IMR-90 (cell line): ENCODE measurements at regions not wholly inside any gene's neighbourhood (a gene's known extent, or its start where the extent isn't known, plus 50 kb on each side); places are given as distances from the start of the nearest gene placed in this dataset.

ENCODE experiments used
- ATAC-seq: fragments of 200-7000 bp; cut with Tn5 transposase; 2 replicates; pipeline ENCODE4 v1.9.1; 2020; ENCODE audit warnings: low read depth, mild to moderate bottlenecking, moderate library complexity
- BruUV-seq: library from RNA; stranded (reverse); fragments of 400-500 nt; replicated peaks from 2 replicates; lab custom pipeline; 2021; lab: Mats Ljungman, UMichigan
- CTCF ChIA-PET: fragments of 300-600 bp; formaldehyde crosslinking; extraction: SDS; loops from one replicate; lab custom pipeline; 2021; ENCODE audit warnings: antibody characterized with exemption; lab: Yijun Ruan, JAX
- POLR2A ChIA-PET: fragments of 300-600 bp; sonication (Branson Sonifier 250); formaldehyde crosslinking; loops from one replicate; lab custom pipeline; 2022; ENCODE audit warnings: antibody characterized with exemption; ENCODE audit not compliant: unreplicated experiment; lab: Charles Lee
- DNase-seq: peaks from one replicate; pipeline ENCODE4 v3.0.0; 2013
- H2AFZ ChIP-seq: replicated peaks from 2 replicates; pipeline ENCODE3; 2013; ENCODE audit warnings: low read length, mild to moderate bottlenecking; ENCODE audit not compliant: poor library complexity
- H2AK5ac ChIP-seq: 2 replicates; pipeline ENCODE4 v1.6.1; 2013; ENCODE audit warnings: low read depth, low read length, inconsistent platforms
- H2AK9ac ChIP-seq: replicated peaks from 2 replicates; pipeline ENCODE3; 2013; ENCODE audit warnings: mild to moderate bottlenecking, low read depth, low read length, moderate library complexity; ENCODE audit not compliant: poor library complexity
- H2BK120ac ChIP-seq: 2 replicates; pipeline ENCODE4 v1.6.1; 2013; ENCODE audit warnings: low read depth, low read length, inconsistent platforms
- H2BK15ac ChIP-seq: 3 replicates; pipeline ENCODE4 v1.6.1; 2013; ENCODE audit warnings: low read depth, low read length, inconsistent platforms
- H2BK20ac ChIP-seq: 2 replicates; pipeline ENCODE4 v1.6.1; 2013; ENCODE audit warnings: low read depth, mild to moderate bottlenecking, inconsistent platforms, low read length, moderate library complexity
- H2BK5ac ChIP-seq: 2 replicates; pipeline ENCODE4 v1.6.1; 2013; ENCODE audit warnings: mild to moderate bottlenecking, low read depth, low read length, inconsistent platforms; ENCODE audit not compliant: poor library complexity, severe bottlenecking
- H3K14ac ChIP-seq: replicated peaks from 2 replicates; pipeline ENCODE4 v1.6.1; 2013; ENCODE audit warnings: low read depth, low read length, inconsistent platforms
- H3K18ac ChIP-seq: 2 replicates; pipeline ENCODE4 v1.6.1; 2013; ENCODE audit warnings: low read depth, low read length, control low read depth
- H3K23ac ChIP-seq: 2 replicates; pipeline ENCODE4 v1.6.1; 2013; ENCODE audit warnings: low read depth, low read length, inconsistent platforms
- H3K27ac ChIP-seq: 2 replicates; pipeline ENCODE4 v1.5.1; 2013; ENCODE audit warnings: mild to moderate bottlenecking, control low read depth, low read length; ENCODE audit not compliant: insufficient read depth
- H3K27me3 ChIP-seq: 2 replicates; pipeline ENCODE4 v1.6.1; 2013; ENCODE audit warnings: low read length; ENCODE audit not compliant: control insufficient read depth, insufficient read depth
- H3K36me3 ChIP-seq: 2 replicates; pipeline ENCODE4 v1.6.1; 2013; ENCODE audit warnings: low read length, mixed read lengths; ENCODE audit not compliant: control insufficient read depth, insufficient read depth
- H3K4ac ChIP-seq: 2 replicates; pipeline ENCODE4 v1.6.1; 2013; ENCODE audit warnings: low read depth, low read length, inconsistent platforms
- H3K4me1 ChIP-seq: 2 replicates; pipeline ENCODE4 v1.6.1; 2013; ENCODE audit warnings: low read length, mixed read lengths; ENCODE audit not compliant: control insufficient read depth, insufficient read depth
- H3K4me2 ChIP-seq: 2 replicates; pipeline ENCODE4 v1.6.1; 2013; ENCODE audit warnings: low read depth, mild to moderate bottlenecking, control low read depth, low read length, moderate library complexity
- H3K4me3 ChIP-seq: 2 replicates; pipeline ENCODE4 v1.5.1; 2013; ENCODE audit warnings: low read depth, mild to moderate bottlenecking, control low read depth, low read length, moderate library complexity; ENCODE audit not compliant: insufficient read depth
- H3K56ac ChIP-seq: 2 replicates; pipeline ENCODE4 v1.6.1; 2013; ENCODE audit warnings: low read length, inconsistent platforms; ENCODE audit not compliant: insufficient read depth; ENCODE audit errors: extremely low read depth
- H3K79me1 ChIP-seq, 2 experiments: 2 replicates each; pipeline ENCODE4 v1.6.1; 2013; ENCODE audit warnings: low read length in 2 of 2, inconsistent platforms in 1 of 2, low read depth in 1 of 2
- H3K9ac ChIP-seq: 2 replicates; pipeline ENCODE4 v1.6.1; 2013; ENCODE audit warnings: low read depth, low read length, control low read depth
- H3K9me1 ChIP-seq: 2 replicates; pipeline ENCODE4 v1.6.1; 2013; ENCODE audit warnings: low read length, inconsistent platforms; ENCODE audit not compliant: insufficient read depth
- H3K9me3 ChIP-seq: 2 replicates; pipeline ENCODE4 v1.6.1; 2013; ENCODE audit warnings: low read length; ENCODE audit not compliant: control insufficient read depth, insufficient read depth
- H4K20me1 ChIP-seq: 2 replicates; pipeline ENCODE4 v1.6.1; 2013; ENCODE audit warnings: low read length, inconsistent platforms; ENCODE audit not compliant: insufficient read depth
- H4K5ac ChIP-seq: 2 replicates; pipeline ENCODE4 v1.6.1; 2013; ENCODE audit warnings: mild to moderate bottlenecking, low read depth, low read length, control low read depth
- H4K8ac ChIP-seq, 2 experiments: 2 replicates each; pipeline ENCODE4 v1.6.1; 2013; ENCODE audit warnings: low read depth in 2 of 2, low read length in 2 of 2, control low read depth in 1 of 2, inconsistent platforms in 1 of 2
- H4K91ac ChIP-seq: 2 replicates; pipeline ENCODE4 v1.6.1; 2013; ENCODE audit warnings: low read depth, low read length, inconsistent platforms; ENCODE audit not compliant: insufficient read depth
- BHLHE40 ChIP-seq: fragments of 150-350 bp; IDR thresholded peaks from 2 replicates; pipeline ENCODE4 v1.6.1; 2016; ENCODE audit warnings: mild to moderate bottlenecking, low read depth, low read length
- CEBPB ChIP-seq: IDR thresholded peaks from 2 replicates; pipeline ENCODE4 v1.6.1; 2012; ENCODE audit warnings: low read depth, low read length, improper control_type of control experiment
- CTCF ChIP-seq: conservative IDR thresholded peaks from 2 replicates; pipeline ENCODE4 v1.5.1; 2012; ENCODE audit warnings: mild to moderate bottlenecking, low read depth, low read length, improper control_type of control experiment
- ELK1 ChIP-seq: fragments of 150-350 bp; IDR thresholded peaks from 2 replicates; pipeline ENCODE4 v1.6.1; 2016; ENCODE audit warnings: low read depth, mild to moderate bottlenecking, low read length, moderate library complexity, borderline replicate concordance
- FOS ChIP-seq: fragments of 150-350 bp; IDR thresholded peaks from 2 replicates; pipeline ENCODE4 v1.6.1; 2016; ENCODE audit warnings: low read depth, low read length
- MAFK ChIP-seq: IDR thresholded peaks from 2 replicates; pipeline ENCODE4 v1.6.1; 2012; ENCODE audit warnings: low read depth, low read length, improper control_type of control experiment
- MAZ ChIP-seq: IDR thresholded peaks from 2 replicates; pipeline ENCODE4 v1.6.1; 2012; ENCODE audit warnings: low read depth, mild to moderate bottlenecking, low read length, improper control_type of control experiment, moderate library complexity, borderline replicate concordance
- MXI1 ChIP-seq: IDR thresholded peaks from 2 replicates; pipeline ENCODE4 v1.6.1; 2012; ENCODE audit warnings: low read depth, mild to moderate bottlenecking, low read length, moderate library complexity, borderline replicate concordance
- NFE2L2 ChIP-seq: fragments of 150-350 bp; IDR thresholded peaks from 2 replicates; pipeline ENCODE4 v1.6.1; 2016; ENCODE audit warnings: low read depth, mild to moderate bottlenecking, low read length
- RAD21 ChIP-seq: IDR thresholded peaks from 2 replicates; pipeline ENCODE4 v1.6.1; 2012; ENCODE audit warnings: low read length, improper control_type of control experiment
- RFX5 ChIP-seq: IDR thresholded peaks from 2 replicates; pipeline ENCODE4 v1.8.0; 2012; ENCODE audit warnings: low read depth, mild to moderate bottlenecking, low read length, moderate library complexity
- SMC3 ChIP-seq: fragments of 150-350 bp; IDR thresholded peaks from 2 replicates; pipeline ENCODE4 v1.6.1; 2016; ENCODE audit warnings: low read depth, mild to moderate bottlenecking, antibody characterized with exemption, low read length, moderate library complexity
- USF2 ChIP-seq: fragments of 150-350 bp; IDR thresholded peaks from 2 replicates; pipeline ENCODE4 v1.6.1; 2017; ENCODE audit warnings: mild to moderate bottlenecking, antibody characterized with exemption, low read length, low read depth
- WGBS, 2 experiments: methylation state at CpG; one replicate each; pipeline versions ENCODE4 v1.1.5 to v1.1.7; 2013; ENCODE audit warnings: missing lambda C conversion rate in 2 of 2; ENCODE audit not compliant: insufficient read length in 1 of 2; ENCODE audit errors: extremely low coverage in 2 of 2; 5-methylcytosine and 5-hydroxymethylcytosine counted together
- dilution Hi-C: fragments of 300-500 bp; cut with HindIII; formaldehyde crosslinking; loops from one replicate; pipeline ENCODE4 v1.14.3; 2018; ENCODE audit warnings: low sequenced_read_pairs; ENCODE audit not compliant: unreplicated experiment
- in situ Hi-C: fragments of 300-500 bp; cut with MboI; formaldehyde crosslinking; loops from 3 replicates; pipeline ENCODE4 v1.14.3; 2019; ENCODE audit warnings: low sequenced_read_pairs, inconsistent platforms, mixed read lengths
- intact Hi-C: fragments of 100-400 bp; cut with micrococcal nuclease; formaldehyde crosslinking; loops from 2 replicates; pipeline ENCODE4 v1.10.0; 2022

DNA sequence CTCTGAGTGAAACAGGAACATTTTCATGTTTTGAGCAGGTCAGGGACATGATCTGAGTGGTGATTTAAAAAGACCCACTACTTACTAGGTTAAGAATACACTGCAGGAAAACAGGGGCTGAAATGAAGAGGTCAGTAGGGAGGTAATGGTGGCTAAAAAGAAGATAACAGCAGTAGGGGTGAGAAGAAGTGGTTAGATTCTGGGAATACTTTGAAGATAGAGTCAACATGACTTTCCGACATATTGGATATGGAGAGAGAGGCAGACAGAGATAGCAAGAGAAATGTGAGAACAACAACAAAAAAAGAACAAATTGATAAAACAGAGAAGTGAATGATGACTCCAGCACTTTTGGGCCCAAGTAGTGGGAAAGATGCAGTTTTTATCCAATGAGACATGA lies 168.0 kb downstream of the ALX1 start (continued):
- TF ChIP-seq NFE2L2 (no peak), RFX5 (no peak)

GRCh38 chr12:85448548-85449139 lies 168.6 kb downstream of the ALX1 start:
- Histone ChIP-seq H3K4me3 (no peak overlapping the region), H3K9me1 (no peaks in the 10 kb centered on the region), H3K4me1 (no peaks in the 10 kb centered on the region), H2BK5ac (no peak overlapping the region), H4K91ac (no peak overlapping the region), H3K18ac (no peak overlapping the region), H3K23ac (no peak overlapping the region), H3K79me1 (no peaks in the 10 kb centered on the region), H2AK9ac (no peak overlapping the region), H4K5ac (no peak overlapping the region), H3K27ac (no peak overlapping the region), H2AK5ac (no peak overlapping the region), H3K4me2 (no peak overlapping the region), H2BK20ac (no peak overlapping the region), H3K14ac (no peak overlapping the region), H3K27me3 (no peaks in the 10 kb centered on the region), H2BK120ac (no peak overlapping the region), H3K9ac (no peak overlapping the region), H2BK15ac (no peak overlapping the region), H3K56ac (no peak overlapping the region), H3K9me3 (no peaks in the 10 kb centered on the region), H3K36me3 (no peaks in the 10 kb centered on the region), H4K8ac (no peak overlapping the region), H4K20me1 (no peaks in the 10 kb centered on the region), H2AFZ (no peak overlapping the region), H3K4ac (no peak overlapping the region)
- in situ Hi-C loops, result loop anchor here (5.0 kb wide), 1 partner anchor 371 kb away; no protein-coding TSS in a partner anchor
- dilution Hi-C loops, result no loop called here
- no CpG with 5 or more reads among the region's 4 CpGs for WGBS, 2 experiments
- DNase-seq, result peak; percentile 9
- POLR2A ChIA-PET, result no interaction called here
- no TSS peak for BruUV-seq
- ATAC-seq, result peak; percentile 57
- intact Hi-C loops, result loop anchor here (1.0 to 5.0 kb wide), 4 partner anchors 136 to 576 kb away; no protein-coding TSS in a partner anchor
- CTCF ChIA-PET, result interaction anchor here (0.6 to 1.4 kb wide), 3 partner anchors 111 to 391 kb away, joined by 3 to 12 read pairs (median 5); no protein-coding TSS in a partner anchor
- no peak for TF ChIP-seq MAZ
- peak; percentile 40 for TF ChIP-seq CTCF
- peak; percentile 18; the same call in 1 of the 2 replicates for TF ChIP-seq SMC3
- TF ChIP-seq CEBPB, result no peak
- no peak for TF ChIP-seq USF2
- TF ChIP-seq RAD21, result peak; percentile 30; the same call in 1 of the 2 replicates
- TF ChIP-seq ELK1, result no peak
- TF ChIP-seq RFX5, result no peak
- TF ChIP-seq MXI1, result no peak
- no peak for TF ChIP-seq FOS
- TF ChIP-seq BHLHE40, result no peak
- no peak for TF ChIP-seq NFE2L2
- no peak for TF ChIP-seq MAFK
